Esophagus muscularis mucosa (tissue), 4 donors: ENCODE measurements at regions not wholly inside any gene's neighbourhood (a gene's known extent, or its start where the extent isn't known, plus 50 kb on each side); places are given as distances from the start of the nearest gene placed in this dataset.

ENCODE experiments used
- CTCF ChIP-seq, 3 experiments: fragments of 200-600 bp in 2 of 3; fragments of 450-650 bp in 1 of 3; sonication (generic) in 2 of 3; IDR thresholded peaks; one replicate each; pipeline ENCODE4 v1.5.1; 2017 to 2019; ENCODE audit warnings: antibody characterized with exemption in 3 of 3, mild to moderate bottlenecking in 2 of 3, moderate library complexity in 1 of 3
- EP300 ChIP-seq: sonication (generic); formaldehyde crosslinking; IDR thresholded peaks from one replicate; pipeline ENCODE4 v1.6.1; 2017; ENCODE audit warnings: antibody characterized with exemption
- POLR2A ChIP-seq: fragments of 450-650 bp; IDR thresholded peaks from one replicate; pipeline ENCODE4 v1.6.1; 2017; ENCODE audit warnings: antibody characterized with exemption, moderate library complexity, mild to moderate bottlenecking, low read depth
- POLR2AphosphoS5 ChIP-seq, 2 donors: sonication (generic); formaldehyde crosslinking; IDR thresholded peaks; one replicate each; pipeline ENCODE4 v1.6.1; 2017; ENCODE audit warnings: antibody characterized with exemption in 2 of 2

GRCh38 chr3:126274735-126275619, 82.2 kb downstream of the KLF15 start:
- TF ChIP-seq CTCF (IDR thresholded peaks at IDR 0.05) (no peak), EP300 (no peak), POLR2AphosphoS5 (IDR thresholded peaks at IDR 0.05) (no peak), POLR2A (no peak)
